Endothelial cell (in vitro differentiated cells): ENCODE measurements at regions not wholly inside any gene's neighbourhood (a gene's known extent, or its start where the extent isn't known, plus 50 kb on each side); places are given as distances from the start of the nearest gene placed in this dataset.

Experiments used
- DNase-seq: peaks from one replicate; pipeline ENCODE4 v3.0.0; 2021; ENCODE audit warnings: low spot score
- H3K27ac Mint-ChIP-seq: one replicate; pipeline ENCODE4 v1.8.0; 2021; ENCODE audit warnings: mixed read lengths, inconsistent platforms; ENCODE audit not compliant: unreplicated experiment
- H3K27me3 Mint-ChIP-seq: one replicate; pipeline ENCODE4 v1.8.0; 2021; ENCODE audit warnings: mild to moderate bottlenecking, moderate library complexity, mixed read lengths, inconsistent platforms; ENCODE audit not compliant: unreplicated experiment
- H3K36me3 Mint-ChIP-seq: one replicate; pipeline ENCODE4 v1.8.0; 2021; ENCODE audit warnings: mild to moderate bottlenecking, low read depth, mixed read lengths, inconsistent platforms; ENCODE audit not compliant: unreplicated experiment
- H3K4me1 Mint-ChIP-seq: one replicate; pipeline ENCODE4 v1.8.0; 2021; ENCODE audit warnings: mild to moderate bottlenecking, mixed read lengths, inconsistent platforms; ENCODE audit not compliant: unreplicated experiment
- H3K4me3 Mint-ChIP-seq: one replicate; pipeline ENCODE4 v1.8.0; 2021; ENCODE audit warnings: mild to moderate bottlenecking, mixed read lengths, inconsistent platforms; ENCODE audit not compliant: unreplicated experiment
- H3K9me3 Mint-ChIP-seq: one replicate; pipeline ENCODE4 v1.8.0; 2021; ENCODE audit warnings: mixed read lengths, inconsistent platforms; ENCODE audit not compliant: unreplicated experiment
- TF ChIP-seq, protein P1 (sequence below): fragments of 200-600 bp; sonication (generic); IDR thresholded peaks from one replicate; pipeline ENCODE4 v1.5.0; 2021; ENCODE audit warnings: antibody characterized with exemption; ENCODE audit not compliant: unreplicated experiment

- Mint-ChIP-seq H3K27me3 (peaks cover 2% of the 10 kb centered on the region), H3K9me3 (peaks cover 5% of the 10 kb centered on the region), H3K4me1 (no peaks in the 10 kb centered on the region), H3K27ac (no peak overlapping the region), H3K4me3 (no peak overlapping the region), H3K36me3 (no peaks in the 10 kb centered on the region)
- TF ChIP-seq, protein P1, sequence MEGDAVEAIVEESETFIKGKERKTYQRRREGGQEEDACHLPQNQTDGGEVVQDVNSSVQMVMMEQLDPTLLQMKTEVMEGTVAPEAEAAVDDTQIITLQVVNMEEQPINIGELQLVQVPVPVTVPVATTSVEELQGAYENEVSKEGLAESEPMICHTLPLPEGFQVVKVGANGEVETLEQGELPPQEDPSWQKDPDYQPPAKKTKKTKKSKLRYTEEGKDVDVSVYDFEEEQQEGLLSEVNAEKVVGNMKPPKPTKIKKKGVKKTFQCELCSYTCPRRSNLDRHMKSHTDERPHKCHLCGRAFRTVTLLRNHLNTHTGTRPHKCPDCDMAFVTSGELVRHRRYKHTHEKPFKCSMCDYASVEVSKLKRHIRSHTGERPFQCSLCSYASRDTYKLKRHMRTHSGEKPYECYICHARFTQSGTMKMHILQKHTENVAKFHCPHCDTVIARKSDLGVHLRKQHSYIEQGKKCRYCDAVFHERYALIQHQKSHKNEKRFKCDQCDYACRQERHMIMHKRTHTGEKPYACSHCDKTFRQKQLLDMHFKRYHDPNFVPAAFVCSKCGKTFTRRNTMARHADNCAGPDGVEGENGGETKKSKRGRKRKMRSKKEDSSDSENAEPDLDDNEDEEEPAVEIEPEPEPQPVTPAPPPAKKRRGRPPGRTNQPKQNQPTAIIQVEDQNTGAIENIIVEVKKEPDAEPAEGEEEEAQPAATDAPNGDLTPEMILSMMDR, result peak; percentile 34
- peak; percentile 33 for DNase-seq
These were observed 176.7 kb upstream of the SEL1L start for GRCh38 chr14:81710232-81710845.

DNA sequence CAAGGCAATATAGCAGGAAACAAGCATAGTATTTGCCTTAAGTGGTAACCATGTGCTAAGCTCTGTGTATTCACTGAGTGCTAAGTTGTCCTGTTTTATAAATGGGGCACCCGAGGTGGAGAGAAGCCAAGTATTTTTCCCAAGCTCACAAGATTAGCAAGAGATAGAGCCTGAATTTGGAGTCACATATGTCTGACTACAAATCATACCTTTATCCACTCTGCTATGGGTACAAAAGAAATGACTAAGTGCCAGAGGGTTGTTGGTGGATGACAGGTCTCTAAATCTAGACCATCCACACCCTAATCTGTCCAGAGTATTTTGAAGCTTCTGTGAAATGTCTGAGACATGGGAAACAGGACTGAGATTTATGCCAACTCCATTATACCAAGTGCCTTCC, 182.1 kb upstream of the SEL1L start:
- no peak overlapping the region for H3K27ac Mint-ChIP-seq
- no peak overlapping the region for H3K4me3 Mint-ChIP-seq

DNA sequence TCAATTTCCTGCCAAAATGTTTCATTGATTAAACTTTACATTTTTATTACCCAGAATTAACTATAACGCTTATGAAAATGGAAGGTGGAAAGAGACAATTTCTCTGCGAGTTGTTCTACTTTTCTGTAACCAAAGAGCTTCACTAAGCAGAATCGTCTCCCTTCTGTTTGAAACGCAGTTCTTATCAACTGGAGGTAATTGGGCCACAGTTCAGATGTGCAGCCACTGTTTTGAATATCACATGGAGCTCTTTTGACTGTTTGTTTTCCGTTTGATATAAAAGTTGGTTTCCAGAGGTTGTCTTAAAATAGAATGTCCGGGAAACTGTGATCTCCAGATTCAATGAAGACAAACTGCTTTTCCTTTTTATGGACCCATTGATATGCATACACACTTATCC, 183.3 kb upstream of the SEL1L start:
- TF ChIP-seq, protein P1, result no peak
- DNase-seq, result no peak
- H3K4me1 Mint-ChIP-seq, result no peaks in the 10 kb centered on the region
- H3K27me3 Mint-ChIP-seq, result peaks cover 2% of the 10 kb centered on the region
- H3K27ac Mint-ChIP-seq, result no peak overlapping the region
- H3K9me3 Mint-ChIP-seq, result peaks cover 5% of the 10 kb centered on the region
- H3K36me3 Mint-ChIP-seq, result no peaks in the 10 kb centered on the region
- H3K4me3 Mint-ChIP-seq, result no peak overlapping the region

More for the DNA sequence above, 182.1 kb upstream of the SEL1L start:
- Mint-ChIP-seq H3K27me3 (peaks cover 2% of the 10 kb centered on the region), H3K36me3 (no peaks in the 10 kb centered on the region), H3K4me1 (no peaks in the 10 kb centered on the region), H3K9me3 (peaks cover 5% of the 10 kb centered on the region)
- TF ChIP-seq, protein P1, result no peak
- no peak for DNase-seq

- Mint-ChIP-seq H3K4me3 (no peak overlapping the region), H3K27me3 (no peaks in the 10 kb centered on the region), H3K36me3 (no peaks in the 10 kb centered on the region), H3K4me1 (no peaks in the 10 kb centered on the region), H3K27ac (no peak overlapping the region), H3K9me3 (peaks cover 7% of the 10 kb centered on the region)
- TF ChIP-seq, protein P1, result no peak
- DNase-seq, result no peak
These were observed 190.3 kb upstream of the SEL1L start for GRCh38 chr14:81723956-81724355.

DNA sequence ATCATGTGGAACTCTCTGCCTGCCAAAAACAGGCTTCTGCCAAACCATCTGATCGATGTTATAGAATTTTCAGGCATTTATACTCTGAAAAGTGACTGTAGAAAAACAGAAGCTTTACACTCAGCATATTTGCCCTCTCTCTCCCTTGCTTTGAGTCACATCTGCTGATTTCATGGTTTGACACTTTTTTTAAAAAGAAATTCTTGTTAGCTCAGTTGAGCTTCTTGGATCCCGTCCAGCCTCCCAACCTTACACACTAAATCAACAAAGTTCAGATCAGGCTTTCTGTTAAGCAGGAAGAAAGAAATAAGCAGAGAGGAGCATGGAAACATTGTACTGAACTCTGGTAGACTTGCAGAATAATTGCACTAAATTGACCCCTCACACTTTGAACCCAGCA, 193.6 kb upstream of the SEL1L start:
- no peaks in the 10 kb centered on the region for H3K4me1 Mint-ChIP-seq
- H3K27ac Mint-ChIP-seq, result no peak overlapping the region
- TF ChIP-seq, protein P1, result no peak
- DNase-seq, result no peak
- peaks cover 10% of the 10 kb centered on the region for H3K9me3 Mint-ChIP-seq
- H3K4me3 Mint-ChIP-seq, result no peak overlapping the region
- H3K36me3 Mint-ChIP-seq, result no peaks in the 10 kb centered on the region
- no peaks in the 10 kb centered on the region for H3K27me3 Mint-ChIP-seq
